ENCODE measurements at regions not wholly inside any gene's neighbourhood (a gene's known extent, or its start where the extent isn't known, plus 50 kb on each side); places are given as distances from the start of the nearest gene placed in this dataset.

DNA sequence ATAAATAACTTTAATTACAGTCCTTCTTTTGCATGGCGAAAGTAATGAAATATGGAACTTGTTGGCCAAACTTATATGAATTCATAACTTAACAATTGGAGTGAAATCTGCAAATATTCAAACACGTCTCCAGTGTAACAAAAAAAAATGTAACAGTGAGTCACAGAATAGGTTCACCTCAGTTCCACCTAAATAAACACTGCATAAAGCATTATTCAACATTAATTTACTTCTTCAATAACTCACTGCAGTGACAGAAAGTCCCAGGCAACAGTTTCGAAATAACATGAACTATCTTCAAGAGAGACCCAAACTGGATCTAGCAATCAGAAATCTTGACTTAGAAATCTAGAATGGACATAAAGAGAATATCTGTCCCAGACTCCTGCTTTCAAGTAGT, 75.6 kb downstream of the GMNC start:
- FAIRE-seq: no peak
- no peak for TF ChIP-seq MAFK (IDR thresholded peaks at IDR 0.05; ENCODE audit: low read depth, low read length)
- TF ChIP-seq SRF (IDR thresholded peaks at IDR 0.05; ENCODE audit: low read depth, low read length): no peak
- no peak for TF ChIP-seq ATF2 (IDR thresholded peaks at IDR 0.05; ENCODE audit: low read length)
- no peak for TF ChIP-seq HDAC6 (IDR thresholded peaks at IDR 0.05; ENCODE audit: low read depth, low read length)
- TF ChIP-seq CBX5 (IDR thresholded peaks at IDR 0.05; ENCODE audit: low read depth, low read length): no peak
- TF ChIP-seq CTBP2 (IDR thresholded peaks at IDR 0.05; ENCODE audit: borderline replicate concordance, insufficient read depth, insufficient read length, low read length): no peak
- no peak for TF ChIP-seq NRF1 (IDR thresholded peaks at IDR 0.05; ENCODE audit: low read depth, low read length)
- no peak for TF ChIP-seq ZNF274 (IDR thresholded peaks at IDR 0.05; ENCODE audit: borderline replicate concordance, extremely low read depth, low read length)
- TF ChIP-seq, protein P1, sequence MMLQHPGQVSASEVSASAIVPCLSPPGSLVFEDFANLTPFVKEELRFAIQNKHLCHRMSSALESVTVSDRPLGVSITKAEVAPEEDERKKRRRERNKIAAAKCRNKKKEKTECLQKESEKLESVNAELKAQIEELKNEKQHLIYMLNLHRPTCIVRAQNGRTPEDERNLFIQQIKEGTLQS (IDR thresholded peaks at IDR 0.05; ENCODE audit: insufficient read depth, low read depth, low read length): no peak

More for the DNA sequence above, 75.6 kb downstream of the GMNC start:
- Histone ChIP-seq H3K79me1 (ENCODE audit: low read depth, low read length) (no peaks in the 10 kb centered on the region), H2BK15ac (ENCODE audit: low read length) (no peak overlapping the region), H3K9me3 (ENCODE audit: insufficient read depth in 2 of 2, low read depth in 1 of 2, low read length in 1 of 2) (no peaks in the 10 kb centered on the region), H4K5ac (ENCODE audit: insufficient read length, low read depth, low read length) (no peak overlapping the region), H2BK20ac (ENCODE audit: low read length) (no peak overlapping the region), H2AK5ac (ENCODE audit: low read depth, low read length) (no peak overlapping the region), H3K23me2 (ENCODE audit: low read depth, low read length) (no peaks in the 10 kb centered on the region), H4K91ac (replicated peaks; ENCODE audit: insufficient read length, low read length) (no peak overlapping the region), H4K8ac (ENCODE audit: extremely low read depth, insufficient read depth, low read length) (no peak overlapping the region), H2BK12ac (ENCODE audit: low read depth, low read length) (no peak overlapping the region), H2AFZ (ENCODE audit: low read length) (no peak overlapping the region), H3K4me3 (ENCODE audit: extremely low read depth in 1 of 4, insufficient read depth in 2 of 4, low read depth in 3 of 4, low read length in 4 of 4) (no peak overlapping the region), H3K36me3 (ENCODE audit: control insufficient read depth in 2 of 4, insufficient read depth in 4 of 4, low read length in 3 of 4) (no peaks in the 10 kb centered on the region), H2BK5ac (ENCODE audit: low read depth, low read length) (no peak overlapping the region), H3K14ac (ENCODE audit: insufficient read length) (no peak overlapping the region), H4K20me1 (replicated peaks in 1 of 2; ENCODE audit: control insufficient read depth in 1 of 2, insufficient read depth in 2 of 2, low read length in 2 of 2) (no peaks in the 10 kb centered on the region), H3K9ac (replicated peaks in 1 of 4; ENCODE audit: extremely low read depth in 1 of 4, low read depth in 3 of 4, low read length in 3 of 4) (no peak overlapping the region), H3K4me2 (ENCODE audit: insufficient read depth in 1 of 2, low read depth in 2 of 2, low read length in 2 of 2) (no peak overlapping the region), H2BK120ac (replicated peaks; ENCODE audit: low read depth, low read length) (no peak overlapping the region), H3K23ac (ENCODE audit: insufficient read length) (no peak overlapping the region), H3K56ac (replicated peaks; ENCODE audit: insufficient read length, low read depth, low read length) (no peak overlapping the region), H3K79me2 (ENCODE audit: control insufficient read depth in 1 of 2, insufficient read depth in 2 of 2, low read length in 2 of 2) (no peaks in the 10 kb centered on the region), H3K18ac (ENCODE audit: extremely low read depth, low read length) (no peak overlapping the region), H3K27me3 (replicated peaks in 1 of 4; ENCODE audit: control insufficient read depth in 3 of 4, extremely low read depth in 1 of 4, insufficient read depth in 3 of 4, low read length in 3 of 4) (no peaks in the 10 kb centered on the region), H3K27ac (ENCODE audit: low read depth, low read length) (no peak overlapping the region), H3K4me1 (replicated peaks in 1 of 4; ENCODE audit: control insufficient read depth in 3 of 4, insufficient read depth in 4 of 4, low read length in 3 of 4) (no peaks in the 10 kb centered on the region), H3K4ac (replicated peaks; ENCODE audit: insufficient read length, low read depth, low read length) (no peak overlapping the region)
- POLR2A ChIA-PET (ENCODE audit: partially characterized antibody): no interaction called here
- DNase-seq (ENCODE audit: low read depth in 1 of 2, low spot score in 2 of 2): no peak
- WGBS, 2 experiments (ENCODE audit: extremely low coverage in 1 of 2, insufficient coverage in 1 of 2, insufficient read length in 1 of 2, insufficient replicate concordance in 2 of 2, low coverage in 1 of 2, low lambda C conversion rate in 2 of 2, missing lambda C conversion rate in 1 of 2): 86% methylated on average over 3 of the region's 3 CpGs; no CpG with 5 or more reads in 1 of the 2 experiments
- CTCF ChIA-PET (ENCODE audit: partially characterized antibody): no interaction called here

Measured in H1 (cell line).